HG03045 (cell line): ENCODE measurements at regions not wholly inside any gene's neighbourhood (a gene's known extent, or its start where the extent isn't known, plus 50 kb on each side); places are given as distances from the start of the nearest gene placed in this dataset.
"Not testable (repeated sequence)": the region's sequence is repeated elsewhere in the genome, so short reads cannot be mapped to it uniquely, and the experiment has no call there.

ENCODE experiments used
- ATAC-seq: cut with Tn5 transposase; IDR thresholded peaks from one replicate; pipeline ENCODE4 v1.9.1; 2021; ENCODE audit warnings: mild to moderate bottlenecking, moderate library complexity; ENCODE audit not compliant: unreplicated experiment

DNA sequence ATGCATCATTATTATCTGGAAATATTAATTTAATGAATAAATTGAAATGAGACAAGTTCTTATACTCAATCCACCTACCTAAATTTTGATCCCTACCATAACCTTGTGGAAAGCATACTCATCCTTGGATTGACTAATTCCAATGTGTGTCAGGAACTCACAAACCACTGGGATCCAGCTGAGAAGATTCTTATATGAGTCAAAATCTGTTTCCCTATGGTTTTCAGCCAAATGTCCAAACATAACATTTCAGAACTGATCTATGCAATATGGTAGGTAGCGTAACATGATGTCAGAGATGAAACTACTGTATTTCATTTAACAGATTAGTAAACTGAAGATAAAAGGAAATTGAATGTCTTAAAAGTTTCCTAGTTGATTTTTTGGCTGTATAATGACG is 250.0 kb downstream of the PLOD2 start:
- no peak for ATAC-seq

DNA sequence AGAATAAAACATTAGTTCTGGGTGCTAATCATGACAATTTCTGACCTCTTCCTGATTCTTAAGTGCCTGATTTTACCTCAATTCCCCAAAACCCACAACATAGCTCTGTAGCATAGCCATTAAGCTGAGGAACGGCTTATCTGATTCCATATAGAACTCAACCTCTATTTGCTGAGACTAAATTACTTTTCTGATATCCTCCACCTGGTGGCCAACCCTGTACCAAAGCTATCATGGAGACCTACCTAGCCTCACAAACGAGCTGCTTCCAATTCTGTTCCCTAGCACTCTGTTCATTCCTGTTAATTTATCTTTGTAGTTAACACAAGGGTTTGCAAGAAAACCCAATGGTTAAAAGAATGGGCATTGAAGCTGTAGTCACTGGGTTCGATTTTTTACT is 245.2 kb downstream of the PLOD2 start:
- no peak for ATAC-seq

DNA sequence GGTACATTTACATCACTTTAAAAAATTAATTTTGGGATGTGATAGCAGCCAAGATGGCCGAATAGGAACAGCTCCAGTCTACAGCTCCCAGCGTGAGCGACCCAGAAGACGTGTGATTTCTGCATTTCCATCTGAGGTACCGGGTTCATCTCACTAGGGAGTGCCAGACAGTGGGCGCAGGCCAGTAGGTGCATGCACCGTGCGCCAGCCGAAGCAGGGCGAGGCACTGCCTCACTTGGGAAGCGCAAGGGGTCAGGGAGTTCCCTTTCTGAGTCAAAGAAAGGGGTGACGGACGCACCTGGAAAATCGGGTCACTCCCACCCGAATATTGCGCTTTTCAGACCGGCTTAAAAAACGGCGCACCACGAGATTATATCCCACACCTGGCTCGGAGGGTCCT is 233.2 kb downstream of the PLOD2 start:
- not testable (repeated sequence) for ATAC-seq

DNA sequence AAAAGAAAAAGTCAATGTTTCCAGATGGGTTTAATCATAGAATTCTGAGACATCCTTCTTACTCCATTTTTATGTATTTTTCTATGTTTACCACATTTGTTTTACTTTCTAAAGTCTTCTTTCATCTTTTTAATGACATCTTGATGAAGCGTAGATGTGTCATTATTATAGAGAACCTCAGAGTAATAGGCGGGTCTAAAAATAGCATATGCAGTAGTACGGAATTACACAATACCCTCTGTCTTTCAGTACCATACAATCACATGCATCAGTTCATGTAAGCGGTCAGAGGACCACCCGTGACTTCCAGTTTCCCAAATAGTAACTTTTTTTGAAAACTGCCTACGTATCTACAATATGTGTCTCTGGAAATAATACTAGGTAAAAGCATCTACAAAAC is 224.0 kb downstream of the PLOD2 start:
- ATAC-seq, result no peak

DNA sequence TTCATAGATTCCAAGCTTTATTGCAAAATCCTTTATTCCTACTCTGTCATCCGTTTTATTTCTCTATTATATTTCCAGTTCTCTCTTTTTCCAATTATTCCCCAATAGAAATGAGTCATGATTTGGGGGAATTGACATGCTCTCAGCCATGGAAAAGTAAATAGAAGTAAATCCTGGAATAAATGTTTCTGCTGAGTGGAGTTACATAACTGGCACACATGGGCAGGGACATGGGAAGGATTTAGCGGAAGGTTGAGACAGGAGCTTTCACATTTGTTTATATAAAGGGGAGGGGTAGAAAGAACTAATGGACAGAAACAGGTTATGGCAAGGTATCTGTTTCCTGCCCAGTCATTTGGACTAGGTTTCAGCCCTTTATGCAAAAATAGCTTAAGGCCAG is 221.6 kb downstream of the PLOD2 start:
- no peak for ATAC-seq

DNA sequence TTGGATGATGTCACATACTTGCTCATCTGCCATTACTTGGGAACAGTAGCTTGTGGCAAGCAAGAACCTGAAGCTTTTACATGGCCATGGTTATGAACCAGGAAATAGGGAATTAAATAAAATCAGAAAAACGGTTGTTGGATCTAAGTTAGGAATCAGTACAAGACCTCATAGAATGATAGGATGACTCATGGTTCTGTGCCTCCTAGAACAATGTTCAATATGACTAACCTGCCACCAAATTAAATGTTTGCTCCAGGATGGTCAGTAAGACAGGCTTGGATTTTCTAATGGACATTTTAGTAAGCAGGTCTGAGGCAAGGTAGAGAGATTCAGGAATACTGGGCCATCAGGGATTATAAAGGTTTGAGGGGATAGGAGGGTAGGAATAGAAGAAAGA is 218.9 kb downstream of the PLOD2 start:
- ATAC-seq, result no peak

DNA sequence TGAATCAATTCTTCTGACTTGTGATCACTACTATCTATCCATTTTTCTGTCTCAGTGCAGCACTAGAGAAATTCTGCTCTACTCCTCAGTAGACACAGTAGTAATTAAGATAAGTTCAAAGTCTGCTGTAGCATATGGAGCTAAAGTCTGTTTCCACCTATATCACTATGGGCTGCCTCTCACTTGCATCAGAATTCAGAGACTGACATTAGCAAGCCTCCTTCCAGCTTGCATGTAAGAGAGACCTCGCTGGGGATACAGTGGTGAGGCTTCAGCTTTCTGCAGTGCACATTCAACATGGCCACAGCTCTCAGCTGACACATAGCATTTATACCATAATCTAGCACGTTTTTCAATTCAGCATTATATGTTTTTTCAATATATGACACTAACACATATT is 217.0 kb downstream of the PLOD2 start:
- no peak for ATAC-seq

DNA sequence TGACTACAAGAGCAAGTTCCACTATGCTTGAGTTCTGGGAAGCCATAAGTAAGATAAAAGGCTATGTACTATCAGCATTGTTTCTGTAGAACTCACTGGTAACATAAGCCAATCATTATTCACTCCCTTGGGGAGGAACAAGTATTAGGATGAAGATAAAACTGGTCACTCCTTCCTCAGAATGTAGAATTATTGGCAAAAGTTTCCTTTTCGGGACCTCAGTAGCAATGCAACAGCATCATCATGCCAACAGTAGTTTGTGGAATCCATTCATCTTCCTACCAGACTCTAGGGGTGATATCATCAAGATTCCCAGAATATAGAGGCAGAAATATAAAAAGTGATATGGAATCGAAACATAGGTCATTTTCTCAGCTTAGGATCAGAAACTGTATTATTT is 209.5 kb downstream of the PLOD2 start:
- no peak for ATAC-seq

DNA sequence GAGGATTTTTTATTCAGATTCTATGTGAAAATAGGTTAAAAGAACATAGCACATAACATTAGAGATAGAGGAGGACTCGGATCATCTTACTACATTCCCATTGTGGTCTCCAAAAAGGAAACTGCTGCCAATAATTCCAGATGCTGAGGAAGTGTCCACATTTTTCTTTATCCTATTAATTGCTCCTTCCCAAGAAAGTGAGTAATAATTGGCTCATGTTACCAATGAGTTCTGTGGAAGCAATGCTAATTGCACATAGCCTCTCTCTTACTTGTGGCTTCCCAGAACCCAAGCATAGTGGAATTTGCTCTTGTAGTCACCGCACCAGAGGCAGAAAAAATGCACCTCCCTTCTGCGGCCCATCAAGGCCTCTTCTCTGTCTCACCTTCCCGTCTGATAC is 208.4 kb downstream of the PLOD2 start:
- no peak for ATAC-seq

DNA sequence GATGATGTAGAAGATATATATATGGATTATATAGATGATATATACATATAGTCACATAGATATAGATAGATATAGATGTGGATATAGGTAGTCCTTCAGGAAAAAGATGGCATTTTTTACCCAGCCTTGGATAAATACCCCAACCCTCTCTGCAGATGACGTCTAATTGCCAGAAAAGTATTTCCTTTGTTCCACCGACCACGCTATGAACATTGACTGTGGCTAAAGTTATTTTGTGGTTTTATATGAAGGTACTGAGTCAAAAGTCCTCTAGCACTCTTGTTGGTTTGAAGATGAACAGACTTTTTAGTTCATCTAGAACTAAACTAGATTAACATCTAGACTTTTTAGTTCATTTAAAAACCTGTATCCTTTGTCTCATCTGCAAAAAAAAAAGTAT is 207.7 kb downstream of the PLOD2 start:
- ATAC-seq, result no peak

DNA sequence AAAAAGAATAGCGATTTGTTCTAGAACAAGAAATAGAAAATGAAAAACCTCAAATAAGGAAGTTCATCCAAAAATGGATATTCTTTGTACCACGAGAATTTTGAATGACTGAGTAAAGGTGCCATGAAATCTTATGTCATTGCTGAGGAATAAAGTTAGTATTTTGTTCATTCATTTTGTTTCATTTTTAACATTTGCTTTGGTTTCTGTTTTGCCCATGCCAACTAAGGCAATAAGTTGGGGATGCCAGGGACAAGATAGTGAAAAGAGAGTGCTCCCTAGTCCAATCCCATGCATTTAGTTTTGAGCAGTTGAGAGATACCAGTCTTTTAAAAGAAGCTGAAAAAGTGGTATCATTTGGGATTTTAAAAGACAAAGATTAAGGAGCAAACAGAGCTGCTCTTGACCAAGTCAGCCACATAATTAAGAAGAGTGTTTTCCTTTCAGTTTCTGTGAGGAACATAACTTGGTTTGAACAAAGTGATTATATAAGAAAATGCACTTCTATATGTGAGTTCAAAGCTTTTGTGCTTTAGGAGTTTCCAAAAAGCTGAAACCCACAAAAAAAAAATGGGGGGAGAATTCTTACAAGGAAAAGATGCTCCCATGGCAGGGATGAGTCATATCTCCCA is 201.4 kb downstream of the PLOD2 start:
- ATAC-seq, result no peak

DNA sequence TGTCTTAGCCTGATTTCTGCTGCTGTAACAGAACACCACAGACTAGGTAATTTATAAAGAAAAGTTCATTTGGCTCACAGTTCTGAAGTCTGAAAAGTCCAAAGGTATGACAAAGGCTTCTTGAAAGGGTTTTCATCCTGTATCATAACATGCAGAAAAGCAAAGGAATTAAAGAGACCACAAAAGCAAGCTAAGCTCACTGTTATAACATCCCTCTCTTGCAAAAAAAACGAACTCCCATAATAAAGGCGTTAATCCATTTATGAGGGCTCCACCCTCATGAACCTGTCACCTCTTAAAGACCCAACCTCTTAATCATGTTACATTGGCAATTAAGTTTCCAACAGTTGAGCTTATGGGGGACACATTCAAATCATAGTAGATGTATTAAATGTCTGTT is 197.9 kb downstream of the PLOD2 start:
- ATAC-seq, result no peak

DNA sequence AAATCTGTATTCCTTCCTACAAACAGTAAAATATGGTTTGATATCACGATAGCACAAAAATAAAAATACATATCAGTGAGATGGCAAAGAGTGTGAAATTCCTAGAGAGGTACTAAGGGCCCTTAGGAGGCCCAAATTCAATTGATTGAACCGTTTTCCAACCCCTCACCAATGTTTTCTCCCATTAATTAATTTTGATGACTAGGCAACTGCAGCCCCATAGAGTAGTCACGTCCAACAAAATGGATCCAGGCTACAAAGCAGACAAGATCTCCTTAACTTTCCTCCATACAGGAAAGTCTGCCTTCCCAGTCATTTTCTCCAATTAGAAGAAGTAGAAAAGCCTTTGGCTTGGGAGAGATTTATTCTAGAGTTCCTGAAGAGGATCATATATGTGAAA is 193.9 kb downstream of the PLOD2 start:
- ATAC-seq, result no peak

DNA sequence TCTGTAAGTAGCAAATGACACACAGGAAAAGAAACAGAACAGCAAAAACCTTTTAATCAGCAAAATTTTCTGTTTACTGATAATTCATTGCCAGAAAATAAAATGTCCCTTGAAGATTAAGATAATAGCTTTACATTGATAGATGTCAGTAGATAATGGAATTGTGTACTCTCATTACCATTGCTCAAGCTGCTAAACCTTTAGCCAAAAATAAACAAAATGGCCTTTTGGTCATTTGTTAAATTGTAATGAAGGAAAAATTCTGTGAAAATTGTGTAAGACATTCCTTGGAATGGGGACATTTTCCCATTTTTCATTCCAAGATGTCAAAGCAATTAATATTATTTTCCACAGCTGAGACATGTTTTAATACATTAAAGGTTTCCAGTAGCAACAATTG is 189.8 kb downstream of the PLOD2 start:
- ATAC-seq, result no peak

DNA sequence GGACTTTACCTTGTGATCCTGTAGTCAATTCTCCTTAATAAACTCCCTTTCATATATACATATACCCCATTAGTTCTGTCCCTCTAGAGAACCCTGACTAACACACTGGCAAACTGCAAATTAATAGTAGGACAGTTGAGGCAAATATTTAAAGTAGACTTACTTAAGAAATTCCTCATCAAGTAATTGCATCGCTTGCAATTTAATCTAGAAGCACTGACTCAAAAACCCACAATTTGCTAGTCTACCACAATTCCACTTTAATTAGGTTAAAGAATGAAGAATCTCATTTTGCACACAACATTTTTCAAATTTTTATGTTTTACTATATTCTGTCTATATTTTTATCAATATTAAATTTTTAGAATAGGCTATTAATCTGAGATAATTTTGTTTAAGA is 188.1 kb downstream of the PLOD2 start:
- no peak for ATAC-seq

DNA sequence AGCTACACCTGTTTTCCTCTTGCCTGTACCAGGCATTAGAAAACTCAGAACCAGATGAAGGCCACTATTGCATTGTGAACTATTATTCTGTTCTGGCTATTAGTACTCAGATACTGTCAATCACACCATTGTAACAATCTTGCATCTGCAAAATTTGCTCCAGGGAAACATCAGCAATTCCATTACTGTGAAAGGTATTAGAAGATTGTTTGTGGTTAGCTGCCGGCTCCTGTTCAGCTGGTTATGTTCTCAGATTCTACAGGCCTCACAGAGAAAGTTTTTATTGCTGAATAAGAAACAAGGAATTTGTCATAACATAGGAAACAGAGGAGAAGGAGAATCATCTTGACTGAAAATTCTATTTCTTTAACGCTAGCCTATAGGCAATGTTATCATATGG is 179.9 kb downstream of the PLOD2 start:
- ATAC-seq, result no peak

DNA sequence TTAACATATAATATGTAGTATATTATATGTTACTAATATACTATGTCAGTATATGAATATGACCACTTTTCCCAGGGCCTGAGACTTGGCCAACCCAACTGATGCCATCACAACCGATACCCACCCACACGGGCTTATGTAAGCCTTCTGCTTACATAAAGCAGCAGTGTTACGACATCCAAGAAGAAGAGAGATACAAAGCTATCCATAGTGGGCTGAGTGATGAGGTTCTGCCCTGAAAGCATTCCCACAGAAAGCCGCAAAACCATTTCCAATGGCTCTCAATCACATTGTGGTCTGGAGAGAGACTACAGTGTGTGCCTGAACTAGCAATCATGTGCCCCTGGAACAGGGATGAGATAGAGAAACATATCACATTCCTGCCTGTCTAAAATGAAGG is 177.9 kb downstream of the PLOD2 start:
- ATAC-seq, result no peak
